Right kidney (tissue), 1 donor: ENCODE measurements at regions not wholly inside any gene's neighbourhood (a gene's known extent, or its start where the extent isn't known, plus 50 kb on each side); places are given as distances from the start of the nearest gene placed in this dataset.
"Not testable (repeated sequence)": the region's sequence is repeated elsewhere in the genome, so short reads cannot be mapped to it uniquely, and the experiment has no call there.

Experiments used
- DNase-seq: peaks from one replicate; pipeline ENCODE4 v3.0.0-alpha.2; 2016

GRCh38 chr1:228796945-228797344 is 61.7 kb downstream of the RHOU start:
- DNase-seq: not testable (repeated sequence)

GRCh38 chr1:228798035-228798434 is 62.8 kb downstream of the RHOU start:
- DNase-seq: no peak

GRCh38 chr1:228798548-228798947 is 63.3 kb downstream of the RHOU start:
- DNase-seq: no peak

DNA sequence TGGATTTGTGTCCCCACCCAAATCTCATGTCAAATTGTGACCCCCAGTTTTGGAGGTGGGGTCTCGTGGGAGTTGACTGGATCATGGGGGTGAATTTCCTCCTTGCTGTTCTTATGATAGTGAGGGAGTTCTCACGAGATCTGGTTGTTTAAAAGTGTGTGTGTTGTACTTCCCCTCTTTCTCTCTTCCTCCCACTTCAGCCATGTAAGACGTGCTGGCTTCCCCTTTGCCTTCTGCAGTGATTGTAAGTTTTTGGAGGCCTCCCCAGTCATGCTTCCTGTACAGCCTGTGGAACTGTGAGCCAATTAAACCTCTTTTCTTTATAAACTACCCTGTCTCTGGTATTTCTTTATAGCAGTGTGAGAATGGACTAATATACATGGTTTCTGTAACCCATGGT is 64.6 kb downstream of the RHOU start:
- no peak for DNase-seq

DNA sequence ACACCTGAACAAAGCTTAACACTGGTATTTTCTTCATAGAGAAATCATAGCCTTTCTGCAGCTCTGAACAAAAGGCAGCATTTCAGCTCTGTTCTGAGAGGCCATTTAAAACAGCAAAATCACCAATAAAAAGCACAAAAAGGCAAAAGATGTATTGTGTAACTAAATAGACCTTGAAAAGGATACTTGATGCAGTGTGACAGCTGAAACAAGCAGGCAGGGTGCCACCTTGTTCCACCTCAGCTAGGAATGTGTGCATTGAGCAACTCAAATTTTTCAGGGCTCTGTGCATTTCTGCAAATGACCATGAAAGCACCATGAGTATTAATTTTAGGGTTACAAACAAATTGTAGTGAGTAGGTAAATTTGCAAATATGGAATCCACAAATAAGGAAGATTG is 65.8 kb downstream of the RHOU start:
- DNase-seq: no peak

- no peak for DNase-seq
Observed at GRCh38 chr1:228802386-228803220, 67.3 kb downstream of the RHOU start.

DNA sequence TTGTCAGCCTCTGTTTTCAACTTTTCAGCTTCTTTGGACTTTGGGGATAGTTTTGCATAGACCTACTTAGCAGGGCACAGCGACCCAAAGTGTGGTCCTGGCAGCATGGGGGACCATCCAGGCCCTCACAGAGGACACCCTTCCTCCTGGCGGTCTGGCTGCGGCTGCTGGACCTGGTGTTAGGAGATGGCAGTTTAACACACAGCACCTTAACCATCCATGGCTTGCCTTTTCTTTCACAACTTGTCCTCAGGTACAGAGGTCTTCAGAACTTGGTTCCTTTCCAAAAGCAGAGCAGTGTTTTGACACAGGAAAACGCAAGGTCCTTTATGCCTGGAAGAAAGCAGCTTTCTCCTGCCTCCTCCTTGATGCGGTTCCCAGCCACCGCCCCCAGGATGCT is 68.1 kb downstream of the RHOU start:
- no peak for DNase-seq

GRCh38 chr1:228804173-228804572 is 68.9 kb downstream of the RHOU start:
- no peak for DNase-seq

DNA sequence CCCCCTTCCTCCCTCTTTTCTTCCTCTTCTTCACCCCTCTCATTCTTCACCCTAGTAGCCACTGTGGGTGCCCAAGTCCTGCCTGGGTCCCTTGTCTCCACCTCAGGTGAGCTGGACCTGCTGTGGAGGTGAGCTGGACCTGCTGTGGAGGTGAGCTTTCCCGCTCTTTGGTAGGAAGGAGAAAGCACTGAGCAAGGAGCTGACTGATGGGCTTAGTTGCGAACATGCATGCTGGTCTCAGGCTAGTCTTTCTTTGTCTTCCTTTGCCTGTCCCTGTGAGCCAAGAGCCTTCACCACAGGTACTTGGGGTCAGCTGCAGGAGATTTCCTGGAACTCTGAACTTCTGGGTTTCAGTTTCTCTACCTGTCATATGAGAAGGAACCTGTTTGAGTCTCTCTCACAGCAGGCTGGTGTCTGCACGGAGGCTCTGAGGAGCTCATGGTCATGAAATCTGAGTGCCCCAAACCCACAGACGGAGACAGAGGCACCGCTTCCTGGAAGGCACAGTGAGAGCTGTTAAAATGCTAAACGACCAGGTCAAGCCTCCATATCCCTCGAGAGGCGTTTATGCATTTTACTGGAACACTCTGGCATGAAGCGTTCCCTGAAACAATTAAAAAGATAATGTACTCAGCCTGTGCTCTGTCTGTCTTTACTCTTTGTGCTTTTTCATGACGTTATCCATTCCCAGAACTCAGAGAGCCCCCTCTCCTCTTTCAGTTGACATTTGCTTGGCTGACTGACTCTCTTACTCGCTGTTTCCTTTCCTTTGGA is 69.5 kb downstream of the RHOU start:
- DNase-seq: peak; percentile 60

GRCh38 chr1:228807904-228808605 is 72.8 kb downstream of the RHOU start:
- DNase-seq: no peak

DNA sequence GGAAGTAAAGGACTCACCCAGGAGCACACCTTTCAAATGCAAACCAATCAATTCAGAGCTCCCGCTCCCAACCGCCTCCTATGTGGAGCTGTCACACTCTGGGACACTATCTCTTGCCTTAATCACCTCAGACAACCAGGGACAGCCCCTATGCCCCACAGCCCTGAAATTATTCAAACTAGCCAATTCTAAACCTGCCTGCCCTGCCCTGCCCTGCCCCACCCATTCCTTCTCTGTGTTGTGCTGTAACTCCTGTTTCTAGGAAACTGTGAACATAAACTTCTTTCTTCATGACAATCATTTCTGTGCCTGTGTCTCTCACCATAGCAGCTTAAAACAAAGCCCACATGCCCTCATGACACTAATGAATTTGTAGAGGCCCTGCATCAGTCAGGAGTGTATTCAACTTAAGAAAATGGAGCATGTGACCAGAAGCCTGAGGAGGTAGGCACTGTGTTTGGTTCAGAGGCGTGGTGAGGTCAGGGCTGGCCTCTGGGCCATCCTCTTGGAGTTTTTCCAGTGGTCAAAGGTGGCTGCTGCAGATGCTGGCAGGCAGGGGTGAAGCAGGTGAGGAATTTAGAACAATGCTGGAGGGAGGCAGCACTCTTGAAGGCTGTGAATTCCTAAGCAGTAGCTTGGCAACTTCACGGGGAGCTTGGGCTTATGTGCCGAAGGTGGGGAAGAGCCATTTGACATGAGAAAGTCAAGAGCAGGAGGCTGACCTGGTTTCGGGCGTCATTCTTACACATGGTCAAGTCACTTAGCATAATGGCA is 74.5 kb downstream of the RHOU start:
- no peak for DNase-seq

DNA sequence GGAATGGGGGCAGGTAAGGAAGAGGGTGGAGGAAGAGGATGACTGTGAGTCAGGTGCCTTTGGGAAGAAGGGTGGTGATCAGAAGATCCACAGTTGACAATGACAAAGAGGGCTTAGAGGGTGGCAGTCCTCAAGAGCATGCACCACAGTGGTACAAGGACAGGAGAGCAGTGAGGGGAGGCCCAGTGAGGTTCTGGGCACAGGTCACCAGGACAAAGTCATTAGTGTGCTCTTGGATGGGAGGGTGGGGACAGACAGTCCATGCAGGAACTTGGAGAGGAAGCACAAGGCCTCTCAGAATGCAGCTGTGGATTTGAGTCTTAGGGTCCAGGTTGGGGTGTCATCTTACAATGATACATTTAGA is 75.1 kb downstream of the RHOU start:
- DNase-seq: no peak

DNA sequence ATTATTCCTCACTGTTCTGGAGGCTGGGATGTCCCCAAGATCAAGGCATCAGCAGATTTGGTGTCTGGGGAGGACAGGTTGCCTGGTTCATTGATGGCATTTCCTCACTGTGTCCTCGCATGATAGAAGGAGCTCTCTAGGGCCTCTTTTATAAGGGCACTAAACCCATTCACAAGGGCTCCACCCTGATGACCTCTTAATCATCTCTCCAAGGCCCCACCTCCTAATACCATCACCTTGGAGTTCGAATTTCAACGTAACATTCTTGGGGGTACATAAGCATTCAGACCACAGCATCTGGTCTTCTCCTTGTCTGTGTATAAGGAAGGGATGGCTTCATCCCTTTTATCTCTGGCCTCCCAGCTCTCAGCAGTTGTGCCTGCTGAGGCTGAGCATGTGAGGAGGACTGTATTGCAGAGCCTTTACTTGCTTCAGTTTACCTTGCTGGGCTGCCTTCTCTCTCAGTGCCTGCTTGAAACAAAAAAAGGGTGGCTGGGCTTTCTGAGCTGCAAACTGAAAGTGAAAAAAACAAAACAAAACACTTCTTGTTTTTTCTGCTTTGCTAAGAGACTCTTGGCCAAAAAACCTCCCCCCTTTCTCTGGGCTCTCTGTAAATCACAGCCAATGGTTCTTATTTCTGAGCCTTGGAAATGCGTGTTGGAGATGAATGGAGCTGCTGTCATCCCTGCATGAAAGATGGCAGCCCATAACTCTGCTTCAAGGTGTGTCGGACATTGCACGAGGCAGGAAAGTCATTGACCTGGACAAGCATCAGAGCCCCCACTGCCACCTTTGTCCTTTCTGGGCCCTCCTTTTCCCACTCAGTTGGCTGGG is 75.8 kb downstream of the RHOU start:
- DNase-seq: no peak

- peak; percentile 58 for DNase-seq
Observed at GRCh38 chr1:228811712-228812305, 76.5 kb downstream of the RHOU start.

DNA sequence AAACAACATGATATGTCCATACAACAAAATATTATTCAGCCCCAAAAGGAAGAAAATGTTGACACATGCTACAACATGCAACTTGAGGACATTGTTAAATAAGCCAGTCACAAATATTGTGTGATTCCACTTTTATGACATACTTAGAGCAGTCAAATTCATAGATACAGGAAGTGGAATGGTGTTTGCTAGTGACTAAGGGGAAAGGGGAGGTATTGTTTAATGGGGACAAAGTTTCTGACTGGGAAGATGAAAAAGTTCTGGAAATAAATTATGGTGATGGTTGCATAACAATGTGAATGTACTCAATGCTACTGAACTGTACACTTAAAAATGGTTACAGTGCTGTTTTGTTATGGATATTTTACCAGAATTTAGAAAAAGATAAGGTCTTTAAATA is 77.7 kb downstream of the RHOU start:
- DNase-seq: no peak

GRCh38 chr1:228814176-228814575 is 78.9 kb downstream of the RHOU start:
- no peak for DNase-seq

GRCh38 chr1:228818296-228818695 is 83.0 kb downstream of the RHOU start:
- no peak for DNase-seq

GRCh38 chr1:228818928-228819630 is 83.8 kb downstream of the RHOU start:
- DNase-seq: no peak

DNA sequence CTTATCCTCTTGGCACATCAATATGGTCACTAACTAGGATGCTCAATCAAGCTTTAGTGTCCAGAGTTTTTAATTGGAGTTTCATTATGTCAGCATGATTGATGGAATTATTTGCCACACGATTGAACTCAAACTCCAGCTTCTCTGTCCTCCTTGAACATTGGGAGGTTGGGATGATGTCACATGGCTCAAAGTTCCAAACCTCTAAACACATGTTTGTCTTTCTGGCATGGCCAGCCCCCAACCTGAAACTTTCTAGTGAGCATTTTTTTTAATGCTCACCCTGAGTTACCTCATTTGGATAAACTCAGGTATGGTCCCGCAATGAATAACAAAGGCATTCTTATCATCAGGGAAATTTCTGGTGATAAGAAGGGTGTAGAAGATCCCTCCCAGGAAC is 86.0 kb downstream of the RHOU start:
- DNase-seq: no peak

- no peak for DNase-seq
Observed at GRCh38 chr1:228823200-228823599, 87.9 kb downstream of the RHOU start.
